ENCODE measurements at regions not wholly inside any gene's neighbourhood (a gene's known extent, or its start where the extent isn't known, plus 50 kb on each side); places are given as distances from the start of the nearest gene placed in this dataset.

GRCh38 chr9:38276771-38277439 is 115.6 kb upstream of the ALDH1B1 start:
- TF ChIP-seq USF2 (CRISPR knock-in tag; IDR thresholded peaks at IDR 0.05) (no peak), MYBL2 (CRISPR knock-in tag; IDR thresholded peaks at IDR 0.05) (no peak), CTCF (IDR thresholded peaks at IDR 0.05) (no peak), USF1 (CRISPR knock-in tag; IDR thresholded peaks at IDR 0.05) (no peak), ESRRA (CRISPR knock-in tag; IDR thresholded peaks at IDR 0.05; ENCODE audit: borderline replicate concordance) (no peak), TCF7 (CRISPR knock-in tag; IDR thresholded peaks at IDR 0.05; ENCODE audit: low read depth) (no peak), CREB1 (CRISPR knock-in tag; IDR thresholded peaks at IDR 0.05) (no peak)

Measured in WTC11 (cell line).